Uterus (tissue), 3 donors: ENCODE measurements at regions not wholly inside any gene's neighbourhood (a gene's known extent, or its start where the extent isn't known, plus 50 kb on each side); places are given as distances from the start of the nearest gene placed in this dataset.

ENCODE experiments used
- DNase-seq, 2 donors: peaks; one replicate each; pipeline ENCODE4 v3.0.0-alpha.2; 2019 to 2020
- H3K27ac ChIP-seq, 2 donors: fragments of 200-600 bp; sonication (generic); 1 replicate in 1 of 2; 2 replicates in 1 of 2; pipeline ENCODE4 v1.5.1; 2016 to 2018
- H3K27me3 ChIP-seq, 2 donors: fragments of 200-600 bp; sonication (generic); one replicate each; pipeline ENCODE4 v1.5.1; 2018 to 2019; ENCODE audit warnings: control low read depth in 1 of 2
- H3K36me3 ChIP-seq, 2 donors: fragments of 200-600 bp; sonication (generic); one replicate each; pipeline ENCODE4 v1.5.1; 2019; ENCODE audit warnings: control low read depth in 1 of 2
- H3K4me1 ChIP-seq, 2 donors: fragments of 200-600 bp; sonication (generic); one replicate each; pipeline ENCODE4 v1.5.1; 2018 to 2019; ENCODE audit warnings: control low read depth in 1 of 2
- H3K4me3 ChIP-seq, 2 donors: fragments of 200-600 bp; sonication (generic); 1 replicate in 1 of 2; 2 replicates in 1 of 2; pipeline ENCODE4 v1.5.1; 2018 to 2019; ENCODE audit warnings: mild to moderate bottlenecking in 1 of 2
- H3K9me3 ChIP-seq, 2 donors: fragments of 200-600 bp; sonication (generic); one replicate each; pipeline ENCODE4 v1.5.1; 2019; ENCODE audit warnings: control low read depth in 1 of 2
- CTCF ChIP-seq, 4 experiments: fragments of 200-600 bp in 2 of 4; fragments of 450-650 bp in 2 of 4; sonication (generic) in 2 of 4; IDR thresholded peaks; one replicate each; pipeline ENCODE4 v1.5.1; 2016 to 2019; ENCODE audit warnings: antibody characterized with exemption in 4 of 4, mild to moderate bottlenecking in 2 of 4, moderate library complexity in 1 of 4
- POLR2A ChIP-seq, 2 donors: fragments of 450-650 bp; IDR thresholded peaks; one replicate each; pipeline ENCODE4 v1.6.1; 2016; ENCODE audit warnings: antibody characterized with exemption in 2 of 2, mild to moderate bottlenecking in 1 of 2, moderate library complexity in 1 of 2
- intact Hi-C: fragments of 100-400 bp; cut with DNase I; formaldehyde crosslinking; loops from one replicate; pipeline ENCODE4 v1.15.1; 2023; ENCODE audit warnings: low total_unique reads
- donor health status: DM: yes; HTN: yes; CAD: no.

- H3K36me3 ChIP-seq, result no peaks in the 10 kb centered on the region
- TF ChIP-seq CTCF (IDR thresholded peaks at IDR 0.05) (no peak), POLR2A (IDR thresholded peaks at IDR 0.05) (no peak)
- intact Hi-C loops, result no loop called here
- H3K9me3 ChIP-seq, result no peaks in the 10 kb centered on the region
- no peak overlapping the region for H3K27ac ChIP-seq
- no peaks in the 10 kb centered on the region for H3K27me3 ChIP-seq
- H3K4me3 ChIP-seq, result no peak overlapping the region
- no peaks in the 10 kb centered on the region for H3K4me1 ChIP-seq
- no peak for DNase-seq
These were observed 1337.6 kb upstream of the TENM4 start for GRCh38 chr11:80778432-80778831.

- Histone ChIP-seq H3K27me3 (no peaks in the 10 kb centered on the region), H3K9me3 (no peaks in the 10 kb centered on the region), H3K36me3 (no peaks in the 10 kb centered on the region), H3K27ac (no peak overlapping the region), H3K4me1 (no peaks in the 10 kb centered on the region), H3K4me3 (no peak overlapping the region)
- TF ChIP-seq POLR2A (IDR thresholded peaks at IDR 0.05) (no peak), CTCF (IDR thresholded peaks at IDR 0.05) (no peak)
- intact Hi-C loops, result no loop called here
- DNase-seq, result no peak
These were observed 1333.1 kb upstream of the TENM4 start for GRCh38 chr11:80773919-80774318.

GRCh38 chr11:80771017-80771416, 1330.2 kb upstream of the TENM4 start:
- intact Hi-C loops, result no loop called here

GRCh38 chr11:80758787-80759186, 1318.0 kb upstream of the TENM4 start:
- intact Hi-C loops, result no loop called here
- Histone ChIP-seq H3K9me3 (no peaks in the 10 kb centered on the region), H3K27ac (no peak overlapping the region), H3K4me1 (no peaks in the 10 kb centered on the region), H3K4me3 (no peak overlapping the region), H3K36me3 (no peaks in the 10 kb centered on the region), H3K27me3 (no peaks in the 10 kb centered on the region)
- no peak for TF ChIP-seq CTCF (IDR thresholded peaks at IDR 0.05)
- no peak for TF ChIP-seq POLR2A (IDR thresholded peaks at IDR 0.05)
- DNase-seq, result no peak

More at GRCh38 chr11:80771017-80771416, 1330.2 kb upstream of the TENM4 start:
- H3K27me3 ChIP-seq, result no peaks in the 10 kb centered on the region
- H3K27ac ChIP-seq, result no peak overlapping the region
- no peaks in the 10 kb centered on the region for H3K4me1 ChIP-seq
- H3K36me3 ChIP-seq, result no peaks in the 10 kb centered on the region
- no peak overlapping the region for H3K4me3 ChIP-seq
- DNase-seq, result no peak
- TF ChIP-seq POLR2A (IDR thresholded peaks at IDR 0.05) (no peak), CTCF (IDR thresholded peaks at IDR 0.05) (no peak)
- H3K9me3 ChIP-seq, result no peaks in the 10 kb centered on the region

GRCh38 chr11:80748207-80748925, 1307.5 kb upstream of the TENM4 start:
- Histone ChIP-seq H3K36me3 (no peaks in the 10 kb centered on the region), H3K4me1 (no peaks in the 10 kb centered on the region), H3K4me3 (no peak overlapping the region), H3K9me3 (no peaks in the 10 kb centered on the region), H3K27ac (no peak overlapping the region), H3K27me3 (no peaks in the 10 kb centered on the region)
- intact Hi-C loops, result no loop called here
- TF ChIP-seq CTCF (IDR thresholded peaks at IDR 0.05) (no peak), POLR2A (IDR thresholded peaks at IDR 0.05) (no peak)
- DNase-seq, result no peak
